Activated T-cell treated with anti-CD3 and anti-CD28 coated beads for 48 hours (primary cell): ENCODE measurements at regions not wholly inside any gene's neighbourhood (a gene's known extent, or its start where the extent isn't known, plus 50 kb on each side); places are given as distances from the start of the nearest gene placed in this dataset.
A peak's percentile ranks its signal among the peaks of the same experiment; 100 is the strongest.
"Not testable (repeated sequence)": the region's sequence is repeated elsewhere in the genome, so short reads cannot be mapped to it uniquely, and the experiment has no call there.

ENCODE experiments used
- DNase-seq: peaks from one replicate; pipeline ENCODE4 v3.0.0-alpha.2; 2020; ENCODE audit warnings: low read depth

DNA sequence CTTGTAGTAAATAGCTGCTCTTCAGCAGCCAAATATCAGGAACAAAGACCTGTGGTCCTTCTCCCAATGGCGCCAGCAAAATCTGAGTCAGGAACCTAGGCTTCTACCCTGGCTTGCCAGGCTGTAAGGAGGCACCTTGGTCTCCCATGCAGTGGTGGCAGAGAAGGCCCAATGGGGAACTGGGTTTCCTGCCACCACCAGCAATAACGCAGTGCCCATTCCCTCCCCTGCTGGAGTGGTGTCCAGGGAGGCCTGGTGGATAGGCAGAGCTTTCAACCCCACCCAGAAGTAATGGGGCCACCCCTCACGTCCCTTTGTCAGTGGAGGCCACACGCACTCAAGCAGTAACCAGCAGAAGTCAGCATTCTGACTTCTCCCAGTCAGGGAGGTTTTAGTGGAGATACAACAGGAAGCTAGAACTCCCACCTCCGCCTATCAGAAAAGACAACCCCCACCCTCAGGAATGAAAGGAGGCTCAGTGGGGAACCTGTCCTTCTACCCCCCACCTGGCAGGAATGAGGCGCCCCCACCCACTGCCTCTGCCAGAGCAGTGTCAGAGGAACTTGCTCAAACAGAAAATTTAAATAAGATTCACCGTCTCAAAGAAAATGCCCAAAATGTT, 132.4 kb downstream of the COPS8 start:
- no peak for DNase-seq

DNA sequence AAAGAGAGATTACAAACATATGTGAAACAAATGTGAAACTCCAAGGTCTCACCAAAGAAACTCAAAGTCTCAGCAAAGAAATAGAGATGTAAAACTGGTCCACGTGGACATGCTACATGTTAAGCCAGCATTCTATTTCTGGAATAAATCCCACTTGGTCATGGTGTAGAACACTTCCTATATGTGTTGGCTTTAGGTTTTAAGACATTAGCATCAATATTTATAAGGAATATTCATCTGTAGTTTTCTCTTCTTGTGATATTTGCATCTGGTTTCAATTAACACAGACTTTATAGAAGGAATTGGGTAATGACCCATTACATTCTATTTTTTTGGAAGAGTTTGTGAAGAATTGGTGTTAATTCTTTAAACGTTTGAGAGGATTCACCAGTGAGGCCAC, 133.1 kb downstream of the COPS8 start:
- no peak for DNase-seq

DNA sequence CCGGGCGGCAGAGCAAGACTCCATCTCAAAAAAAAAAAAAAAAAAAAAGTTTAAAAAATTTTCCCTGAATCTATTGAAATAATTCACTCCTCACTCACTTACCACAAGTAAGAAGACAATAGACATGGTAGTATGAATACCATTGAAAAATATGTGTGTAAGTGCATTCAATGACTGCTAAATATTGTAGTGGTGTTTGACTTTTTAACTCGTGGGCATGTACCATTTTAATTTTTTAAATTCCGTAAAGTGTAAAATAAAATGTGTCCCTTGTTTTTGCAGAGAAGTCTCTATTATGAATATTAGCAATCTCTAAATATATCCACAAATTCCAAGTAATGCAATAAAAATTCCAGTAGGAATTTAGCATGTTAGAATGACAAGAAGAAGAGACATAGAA, 134.1 kb downstream of the COPS8 start:
- no peak for DNase-seq

DNA sequence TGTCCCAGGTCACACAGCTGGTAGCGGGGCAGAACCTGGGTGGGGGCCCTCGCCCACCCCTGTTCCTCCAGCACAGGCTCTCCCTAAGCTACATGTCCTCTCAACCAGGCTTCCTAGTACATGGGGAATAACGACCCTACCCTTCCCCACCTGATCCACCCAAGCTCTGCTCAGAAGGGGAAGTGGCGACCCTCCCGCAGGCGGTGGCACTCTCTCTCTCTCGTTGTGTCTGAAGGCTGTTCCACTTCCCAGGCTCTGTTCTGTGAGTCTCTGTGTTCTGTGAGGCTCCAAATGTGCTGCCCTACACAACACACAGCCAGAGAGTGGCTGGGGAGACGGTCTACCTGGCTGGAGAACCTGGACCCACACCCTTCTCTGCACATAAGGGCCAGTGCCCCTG, 135.8 kb downstream of the COPS8 start:
- DNase-seq, result no peak

DNA sequence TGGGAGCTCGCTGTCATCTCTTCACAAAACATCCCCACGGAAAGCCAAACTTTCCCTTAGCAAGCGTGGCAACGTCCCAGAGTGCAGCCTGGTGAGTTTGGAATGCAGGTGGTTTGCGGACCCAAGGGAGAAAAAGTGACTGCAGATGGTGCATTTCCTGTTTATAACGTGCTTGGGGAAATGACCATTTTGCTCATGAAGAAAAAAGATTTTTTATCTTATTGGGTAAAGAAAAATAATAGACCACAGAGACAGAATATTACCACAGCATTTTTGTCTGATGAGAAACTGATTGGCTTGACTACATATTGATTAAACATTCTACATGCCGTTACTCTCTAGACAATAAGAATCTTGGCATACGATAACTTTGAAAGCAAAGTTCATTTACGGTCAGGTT, 136.5 kb downstream of the COPS8 start:
- DNase-seq, result no peak

DNA sequence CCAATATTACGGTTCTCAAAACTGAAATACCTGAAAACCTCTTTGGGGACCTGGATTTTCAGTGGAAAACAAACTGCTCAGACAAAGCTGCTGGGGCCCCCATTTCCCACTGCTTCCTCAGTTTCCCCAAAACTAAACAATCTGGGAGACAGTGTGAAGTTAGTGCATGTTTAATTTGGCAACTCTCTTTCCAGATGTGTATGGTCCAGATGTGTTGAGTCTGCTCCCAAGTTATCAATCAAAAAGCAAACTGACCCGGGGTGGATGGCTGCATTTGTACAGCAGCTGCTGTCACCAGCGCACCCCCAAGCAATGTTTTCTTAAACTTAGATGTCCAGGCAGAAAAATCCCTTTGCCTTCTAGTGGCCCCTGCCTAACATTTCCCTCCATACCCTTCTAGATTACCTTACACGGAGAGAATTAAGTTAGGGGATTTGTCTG, 136.9 kb downstream of the COPS8 start:
- no peak for DNase-seq

DNA sequence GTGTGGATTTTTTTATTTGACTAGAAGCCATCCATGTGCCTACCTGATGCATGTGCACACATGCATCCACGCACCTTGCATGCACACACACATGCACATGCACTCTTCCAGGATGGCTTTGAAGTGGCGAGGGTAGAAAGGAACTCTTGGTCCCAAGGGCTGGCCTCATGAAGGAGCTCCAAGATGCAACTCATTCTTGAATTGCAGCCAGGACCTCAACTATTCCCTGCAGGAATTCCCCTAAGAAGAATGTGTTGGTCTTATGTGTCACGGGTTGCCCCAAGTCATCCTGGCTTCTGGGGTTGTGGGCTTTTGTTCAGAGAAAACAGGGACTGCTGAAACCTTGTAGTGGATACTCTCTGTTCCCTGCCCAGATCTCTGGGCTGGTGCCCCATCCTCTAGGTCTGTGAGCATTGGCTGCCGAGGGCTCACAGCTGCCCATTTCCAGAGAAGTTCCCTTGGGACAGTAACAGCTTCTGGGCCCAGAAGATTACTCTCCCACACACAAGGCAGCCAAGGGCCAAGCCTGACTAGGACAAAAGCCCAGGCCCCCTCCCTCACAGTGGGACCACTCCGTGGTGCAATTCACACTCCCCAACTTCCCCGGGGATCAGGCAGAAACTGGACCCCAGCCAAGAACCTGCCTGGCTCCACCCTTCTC, 137.6 kb downstream of the COPS8 start:
- no peak for DNase-seq

DNA sequence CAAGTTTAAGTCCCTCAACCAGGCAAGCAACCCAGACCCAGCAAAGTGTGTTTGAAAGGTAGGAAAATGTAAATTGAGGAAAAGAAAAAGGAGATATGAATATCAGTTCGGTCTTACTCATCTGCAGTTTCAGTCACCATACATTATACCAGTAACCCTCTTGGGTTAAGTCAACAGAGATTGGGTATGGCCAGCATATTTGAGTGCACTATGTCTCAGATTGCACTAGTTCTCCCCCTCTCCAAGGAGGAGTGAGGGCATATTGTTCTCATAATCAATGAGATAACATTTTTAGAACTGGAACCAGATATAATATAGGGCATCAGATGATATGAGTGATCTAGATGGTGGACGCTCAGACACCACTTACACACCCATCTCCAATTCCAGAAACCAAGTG, 141.5 kb downstream of the COPS8 start:
- DNase-seq, result no peak

DNA sequence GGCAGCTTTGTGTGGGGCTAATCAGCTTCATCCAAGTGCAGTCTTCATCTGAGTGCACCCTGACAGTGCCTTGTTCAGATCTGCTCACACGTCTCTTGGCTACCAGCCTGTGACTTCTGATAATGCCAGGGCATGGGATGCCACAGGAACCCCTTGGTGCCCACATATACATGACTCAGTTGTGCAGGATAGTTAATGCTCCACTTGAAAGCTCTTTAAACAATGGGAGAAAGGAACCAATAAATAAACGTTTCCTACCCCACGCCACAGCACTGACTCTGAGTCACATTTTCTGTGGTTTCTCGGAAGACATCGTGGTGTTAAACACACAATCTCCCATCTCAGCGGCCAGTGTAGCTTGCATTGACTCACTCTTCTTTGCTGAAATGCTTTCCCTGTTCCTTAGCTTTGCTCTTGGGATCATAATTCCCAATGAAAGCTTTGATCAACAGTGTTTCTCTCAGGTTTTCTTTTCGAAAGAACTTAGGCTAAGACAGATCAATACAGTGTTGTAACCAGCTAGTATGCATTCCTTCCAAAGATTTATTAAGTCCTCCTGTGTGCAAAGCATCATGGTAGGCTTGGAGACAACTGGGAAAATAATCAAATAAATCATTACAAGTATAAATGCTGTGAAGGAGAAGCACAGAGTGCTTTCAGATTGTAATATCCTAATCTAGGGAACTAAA, 142.0 kb downstream of the COPS8 start:
- peak; percentile 8 for DNase-seq

DNA sequence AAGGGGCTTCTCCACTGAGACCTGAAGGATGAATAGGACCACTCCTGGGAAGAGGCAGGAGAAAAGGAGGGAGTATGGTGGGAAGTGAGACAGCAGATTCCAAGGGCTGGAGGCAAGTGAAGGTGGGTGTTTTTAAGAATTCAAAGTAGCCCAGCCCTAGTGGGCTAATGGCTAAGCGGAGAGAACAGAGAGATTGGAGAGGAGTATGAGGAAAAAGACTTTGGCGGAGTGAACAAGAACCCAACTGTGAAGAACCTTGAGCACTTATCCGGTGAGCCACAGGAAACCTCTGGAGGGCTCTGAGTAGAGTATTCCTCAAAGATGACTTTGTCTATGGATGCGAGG, 142.6 kb downstream of the COPS8 start:
- no peak for DNase-seq

DNA sequence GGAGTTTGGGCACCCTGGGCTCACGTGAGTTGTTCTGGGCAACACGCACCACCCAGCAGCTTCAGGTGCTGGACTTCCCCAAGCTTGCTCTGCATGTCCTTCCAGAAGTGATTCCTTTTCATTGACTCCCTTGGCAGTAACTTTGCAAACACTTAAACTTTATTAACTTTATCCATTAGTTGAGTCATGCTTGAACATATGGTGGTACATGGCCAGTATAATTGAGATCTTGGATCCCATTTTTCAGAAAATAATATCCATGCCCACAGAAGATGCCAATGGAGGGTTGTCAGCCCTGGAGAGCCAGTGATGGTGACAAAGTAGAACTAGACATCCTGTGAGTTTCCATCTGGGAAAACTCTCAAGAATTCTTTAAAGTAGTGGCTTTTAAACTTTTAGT, 144.2 kb downstream of the COPS8 start:
- DNase-seq, result no peak

DNA sequence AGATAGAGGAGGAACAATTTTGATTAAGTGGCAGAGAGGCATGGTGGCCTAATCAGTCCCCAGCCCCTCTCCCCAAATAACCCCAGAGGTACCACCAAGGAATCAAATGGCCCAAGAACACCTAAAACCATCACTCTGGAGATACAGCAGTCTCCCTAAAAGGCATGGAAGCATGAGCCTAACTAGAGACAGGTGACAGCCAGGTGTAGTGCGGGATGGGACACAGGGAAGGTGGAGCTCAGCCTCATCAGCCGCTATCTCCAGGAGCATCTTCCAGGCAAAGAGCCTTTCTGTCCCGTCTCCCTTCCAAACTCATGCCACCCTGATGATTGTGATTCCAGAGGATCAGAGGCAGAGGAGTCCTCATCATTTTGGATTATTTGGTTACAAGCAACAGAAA, 144.7 kb downstream of the COPS8 start:
- no peak for DNase-seq

DNA sequence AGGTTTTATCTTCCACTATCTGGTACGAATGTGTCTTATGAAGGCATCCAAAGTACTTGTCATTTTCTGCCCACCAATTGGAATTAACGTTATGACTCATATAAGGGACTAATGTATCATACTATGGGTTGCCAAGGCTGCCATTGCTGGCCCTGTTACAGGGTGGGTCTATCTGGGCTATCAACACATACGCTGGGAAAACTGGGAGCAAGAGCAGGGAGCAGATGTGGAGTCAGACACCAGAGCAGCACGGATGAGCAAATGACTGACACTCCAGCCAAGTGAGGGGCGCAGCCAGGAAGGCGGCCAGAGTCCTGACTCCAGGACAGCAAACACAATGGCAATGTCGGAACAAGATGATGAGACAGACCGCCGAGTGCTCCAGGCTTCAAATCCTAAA, 145.9 kb downstream of the COPS8 start:
- no peak for DNase-seq

DNA sequence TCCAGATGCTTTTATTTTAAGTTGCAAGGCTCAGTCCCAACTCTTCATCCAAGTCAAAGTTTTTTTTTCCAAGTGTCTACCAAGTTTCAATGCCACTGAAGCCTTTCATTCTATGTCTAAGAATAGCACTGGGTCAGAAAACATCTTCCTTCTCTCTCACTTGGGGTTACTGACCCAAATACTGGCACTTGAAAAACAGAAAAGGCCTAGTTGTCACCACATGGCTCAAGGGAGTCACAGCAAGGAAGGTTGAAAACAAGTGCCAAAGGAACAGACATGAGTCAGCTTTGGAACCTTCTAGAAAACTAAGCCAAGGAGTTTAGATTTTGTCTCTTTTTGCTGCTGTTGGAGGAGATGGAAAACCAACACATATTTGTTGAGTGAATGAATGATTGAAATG, 146.5 kb downstream of the COPS8 start:
- DNase-seq, result no peak

DNA sequence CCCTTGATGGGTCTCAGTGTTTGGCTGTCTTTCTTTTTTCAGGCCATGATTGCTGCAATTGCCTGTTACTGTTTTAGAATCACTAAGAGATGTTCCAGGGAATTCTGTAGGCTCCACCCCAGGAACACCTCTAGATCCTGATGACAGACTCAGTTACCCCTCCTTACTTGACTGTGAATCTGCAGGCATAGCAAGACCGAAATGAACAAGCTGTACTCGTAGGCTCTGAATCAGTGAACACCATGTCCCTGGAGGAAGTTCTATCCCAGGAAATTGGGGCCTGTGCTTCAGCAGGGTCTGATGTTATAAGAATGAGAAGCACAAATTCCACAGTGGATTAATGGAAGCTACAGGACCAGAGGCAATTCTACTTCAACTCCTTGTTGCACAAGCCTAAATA, 148.6 kb downstream of the COPS8 start:
- no peak for DNase-seq

DNA sequence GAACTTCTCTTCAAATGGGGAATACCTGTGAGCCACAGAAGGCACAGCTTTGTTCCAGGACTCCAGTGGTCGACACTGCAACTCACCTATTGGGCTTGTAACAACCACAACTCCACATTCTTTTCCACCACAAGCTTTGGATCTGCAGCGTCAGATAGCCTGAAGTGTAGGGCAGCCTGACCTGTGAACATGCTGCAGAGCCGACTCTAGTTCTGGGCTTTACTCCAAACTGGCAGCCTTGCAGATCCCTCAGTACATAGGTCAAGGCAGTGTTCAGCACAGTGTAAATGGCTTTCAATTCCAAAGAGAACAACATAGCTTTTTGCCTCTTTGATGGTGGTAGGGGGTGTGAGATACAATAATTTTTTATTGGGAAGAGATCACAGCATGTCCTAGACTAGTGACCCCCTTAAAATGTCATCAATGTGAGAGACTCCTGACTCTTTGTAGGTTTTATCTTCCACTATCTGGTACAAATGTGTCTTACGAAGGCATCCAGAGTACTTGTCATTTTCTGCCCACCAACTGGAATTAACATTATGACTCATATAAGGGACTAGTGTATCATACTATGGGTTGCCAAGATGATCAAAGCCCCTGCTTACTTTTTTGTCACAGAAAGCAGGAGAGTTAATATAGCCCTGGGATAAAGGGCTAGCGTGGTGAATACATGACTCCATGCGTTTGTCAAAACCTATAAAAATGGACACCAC, 149.8 kb downstream of the COPS8 start:
- no peak for DNase-seq

DNA sequence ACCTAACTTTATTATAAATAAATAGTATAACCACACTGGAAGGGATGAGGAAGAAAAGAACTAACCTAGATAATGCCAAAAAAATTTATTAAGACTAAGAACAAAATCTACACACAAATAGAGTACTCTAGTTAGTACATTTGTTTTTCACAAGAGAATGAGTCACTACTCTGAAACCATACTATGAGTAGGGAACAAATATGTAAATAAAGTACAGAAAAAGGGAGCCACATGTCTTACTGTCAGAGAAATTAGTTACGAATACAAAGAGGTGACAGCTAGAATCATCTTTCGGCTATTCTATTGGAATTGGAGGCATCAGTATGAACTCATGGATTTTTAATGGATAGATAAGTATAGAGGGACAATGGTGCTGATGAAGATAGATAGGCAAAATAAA, 150.5 kb downstream of the COPS8 start:
- DNase-seq, result no peak

DNA sequence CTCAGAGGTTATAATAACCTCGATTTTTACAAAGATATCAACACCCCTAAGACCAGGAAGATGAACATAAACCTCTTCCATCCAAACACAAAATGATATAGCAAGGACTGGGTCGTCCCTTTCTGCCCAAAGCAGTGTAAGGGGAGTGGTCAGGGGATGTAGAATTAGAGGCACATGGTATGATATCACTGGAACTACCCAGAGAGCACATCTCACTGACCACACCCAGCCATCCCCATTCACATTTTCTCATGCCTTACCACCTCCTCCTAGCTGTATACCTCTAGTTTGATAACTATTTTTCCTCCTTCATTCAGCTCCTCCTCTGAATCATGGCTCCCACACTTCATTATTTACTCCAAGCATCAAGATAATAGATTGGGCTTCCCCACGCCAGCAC, 152.6 kb downstream of the COPS8 start:
- no peak for DNase-seq

DNA sequence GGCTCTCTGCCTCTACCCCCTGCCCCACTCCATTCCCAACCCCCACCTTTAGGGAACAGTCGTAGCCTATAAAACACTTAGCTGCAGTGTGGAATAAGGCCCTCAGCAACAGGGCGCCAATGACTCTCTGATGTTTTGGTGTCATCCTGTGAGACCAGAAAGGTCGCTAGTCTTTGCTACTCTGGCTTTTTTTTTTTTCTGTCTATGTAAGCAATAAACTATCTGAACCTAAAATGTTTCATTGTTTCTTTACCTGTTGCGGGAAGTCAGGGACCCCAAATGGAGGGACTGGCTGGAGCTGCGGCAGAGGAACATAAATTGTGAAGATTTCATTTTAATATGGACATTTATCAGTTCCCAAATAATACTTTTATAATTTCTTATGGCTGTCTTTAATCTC, 154.6 kb downstream of the COPS8 start:
- no peak for DNase-seq

DNA sequence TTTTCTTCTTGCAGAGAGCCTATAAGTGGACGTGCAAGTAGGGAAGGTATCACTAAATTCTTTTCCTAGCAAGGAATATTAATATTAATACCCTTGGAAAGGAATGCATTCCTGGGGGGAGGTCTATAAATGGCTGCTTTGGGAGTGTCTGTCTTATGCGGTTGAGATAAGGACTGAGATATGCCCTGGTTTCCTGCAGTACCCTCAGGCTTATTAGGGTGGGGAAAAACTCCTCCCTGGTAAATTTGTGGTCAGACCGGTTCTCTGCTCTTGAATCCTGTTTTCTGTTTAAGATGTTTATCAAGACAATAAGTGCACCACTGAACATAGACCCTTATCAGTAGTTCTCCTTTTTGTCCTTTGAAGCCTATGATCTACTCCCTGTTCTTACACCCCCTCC, 155.2 kb downstream of the COPS8 start:
- not testable (repeated sequence) for DNase-seq

DNA sequence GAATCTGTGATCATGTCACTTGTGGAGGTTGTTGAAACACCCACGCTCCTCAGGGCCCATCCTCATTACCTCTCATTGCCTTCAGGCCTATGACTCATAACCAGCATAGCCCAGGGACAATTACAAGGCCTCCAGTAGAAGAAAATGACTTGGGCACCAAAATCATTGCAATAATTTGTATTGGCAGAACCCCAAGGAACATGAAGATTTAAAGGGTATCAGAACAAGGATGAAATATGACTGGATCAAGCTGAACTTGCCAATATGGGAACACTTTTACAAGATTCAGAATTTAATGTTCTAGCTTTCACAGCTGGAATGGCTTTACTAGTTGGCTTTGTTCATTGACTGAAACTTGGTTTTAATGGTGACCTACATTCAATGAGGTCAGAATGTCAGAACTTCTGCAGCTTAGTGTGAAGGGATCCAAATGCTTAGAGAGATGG, 156.4 kb downstream of the COPS8 start:
- no peak for DNase-seq

DNA sequence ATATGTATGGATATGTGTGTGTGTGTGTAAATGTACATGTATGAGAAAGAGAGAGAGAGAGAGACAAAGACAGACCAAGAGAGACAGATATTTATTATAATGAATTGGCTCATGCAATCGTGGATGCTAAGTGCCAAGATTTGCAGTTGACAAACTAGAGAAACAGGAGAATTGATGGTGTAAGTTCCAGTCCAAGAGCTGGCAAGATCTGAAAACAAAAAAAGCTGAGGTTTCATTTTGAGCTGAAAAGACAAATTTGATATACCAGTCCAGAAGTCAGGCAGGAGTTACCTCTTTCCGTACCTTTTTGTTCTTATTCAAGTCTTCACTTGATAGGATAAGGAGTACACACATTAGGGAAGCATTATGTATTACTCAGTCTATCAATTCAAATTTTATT, 157.8 kb downstream of the COPS8 start:
- no peak for DNase-seq

DNA sequence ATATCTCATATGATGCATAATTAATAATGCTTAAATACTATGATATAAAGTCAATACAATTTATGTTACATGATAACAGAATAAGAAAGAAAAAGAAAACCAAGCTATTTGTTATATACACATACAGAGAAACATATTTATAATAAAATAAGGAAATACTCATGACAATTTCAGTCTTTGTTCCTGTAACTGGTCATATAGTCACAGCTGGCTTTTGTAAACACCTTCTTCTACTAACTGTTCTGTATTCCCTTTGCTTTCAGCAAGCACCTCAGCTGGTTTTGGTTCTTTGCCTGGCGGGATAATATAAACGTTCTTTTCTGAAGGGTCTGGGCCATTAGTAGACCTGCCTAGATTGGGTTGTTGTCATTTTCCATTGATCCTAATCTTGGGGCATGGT, 158.5 kb downstream of the COPS8 start:
- no peak for DNase-seq
